Testis (tissue), 2 donors: ENCODE measurements at regions not wholly inside any gene's neighbourhood (a gene's known extent, or its start where the extent isn't known, plus 50 kb on each side); places are given as distances from the start of the nearest gene placed in this dataset.
"Not testable (repeated sequence)": the region's sequence is repeated elsewhere in the genome, so short reads cannot be mapped to it uniquely, and the experiment has no call there.

ENCODE experiments used
- DNase-seq: peaks from one replicate; pipeline ENCODE4 v3.0.0-alpha.2; 2019
- H3K27ac ChIP-seq, 2 donors: fragments of 200-600 bp; sonication (generic); one replicate each; pipeline ENCODE4 v1.5.1; 2019
- H3K27me3 ChIP-seq: fragments of 200-600 bp; sonication (generic); one replicate; pipeline ENCODE4 v1.5.1; 2019
- H3K36me3 ChIP-seq: fragments of 200-600 bp; sonication (generic); one replicate; pipeline ENCODE4 v1.5.1; 2017; ENCODE audit warnings: low read depth; ENCODE audit errors: missing control alignments
- H3K4me1 ChIP-seq: fragments of 200-600 bp; sonication (generic); one replicate; pipeline ENCODE4 v1.5.1; 2019
- H3K4me3 ChIP-seq, 2 donors: fragments of 200-600 bp; sonication (generic); one replicate each; pipeline ENCODE4 v1.5.1; 2017 to 2019
- H3K9me3 ChIP-seq: fragments of 200-600 bp; sonication (generic); one replicate; pipeline ENCODE4 v1.5.1; 2017
- CTCF ChIP-seq, 3 experiments: fragments of 450-650 bp in 2 of 3; fragments of 200-600 bp in 1 of 3; sonication (generic) in 1 of 3; IDR thresholded peaks; one replicate each; pipeline ENCODE4 v1.5.1; 2016 to 2019; ENCODE audit warnings: antibody characterized with exemption in 3 of 3, mild to moderate bottlenecking in 2 of 3, moderate library complexity in 1 of 3
- POLR2A ChIP-seq: fragments of 450-650 bp; IDR thresholded peaks from one replicate; pipeline ENCODE4 v1.6.1; 2017; ENCODE audit warnings: antibody characterized with exemption, mild to moderate bottlenecking, moderate library complexity
- WGBS, 2 donors: methylation state at CpG; one replicate each; pipeline ENCODE4 v1.1.5; 2018; 5-methylcytosine and 5-hydroxymethylcytosine counted together
- intact Hi-C: fragments of 100-400 bp; cut with DNase I; formaldehyde crosslinking; loops from one replicate; pipeline ENCODE4 v1.15.1; 2023; ENCODE audit warnings: low total_unique reads

GRCh38 chr18:1092228-1092627 is 187.6 kb downstream of the ADCYAP1 start:
- Histone ChIP-seq H3K36me3 (no peaks in the 10 kb centered on the region), H3K9me3 (no peaks in the 10 kb centered on the region), H3K4me3 (no peak overlapping the region), H3K4me1 (no peaks in the 10 kb centered on the region), H3K27ac (no peak overlapping the region), H3K27me3 (no peaks in the 10 kb centered on the region)
- DNase-seq: no peak
- intact Hi-C loops: no loop called here
- 62 to 72% methylated on average over 5 of the region's 5 CpGs for WGBS, 2 donors
- no peak for TF ChIP-seq CTCF (IDR thresholded peaks at IDR 0.05)

GRCh38 chr18:1094409-1094808 is 189.7 kb downstream of the ADCYAP1 start:
- Histone ChIP-seq H3K36me3 (no peaks in the 10 kb centered on the region), H3K27ac (no peak overlapping the region), H3K27me3 (no peaks in the 10 kb centered on the region), H3K4me3 (no peak overlapping the region), H3K4me1 (no peaks in the 10 kb centered on the region), H3K9me3 (no peaks in the 10 kb centered on the region)
- DNase-seq: no peak
- intact Hi-C loops: no loop called here
- TF ChIP-seq POLR2A (no peak), CTCF (IDR thresholded peaks at IDR 0.05) (no peak)
- WGBS, 2 donors: 84 to 89% methylated on average over 4 of the region's 4 CpGs

- H3K36me3 ChIP-seq, H3K27ac ChIP-seq, intact Hi-C loops, H3K4me1 ChIP-seq, H3K9me3 ChIP-seq, H3K27me3 ChIP-seq, DNase-seq: not testable (repeated sequence)
- WGBS, 2 donors: 57 to 87% methylated on average over 20 to 50 of the region's 51 CpGs
- peak overlapping the region; percentile 32 to 59 for H3K4me3 ChIP-seq
These were observed 193.5 kb downstream of the ADCYAP1 start for GRCh38 chr18:1097991-1098735.

- Histone ChIP-seq H3K4me1 (no peaks in the 10 kb centered on the region), H3K4me3 (no peak overlapping the region), H3K27ac (no peak overlapping the region), H3K9me3 (no peaks in the 10 kb centered on the region), H3K27me3 (no peaks in the 10 kb centered on the region), H3K36me3 (no peaks in the 10 kb centered on the region)
- TF ChIP-seq POLR2A: no peak
- intact Hi-C loops: no loop called here
- WGBS, 2 donors: 90 to 93% methylated on average over 2 of the region's 2 CpGs
- no peak for DNase-seq
These were observed 198.2 kb downstream of the ADCYAP1 start for GRCh38 chr18:1102848-1103247.

GRCh38 chr18:1103537-1103936 is 198.9 kb downstream of the ADCYAP1 start:
- Histone ChIP-seq H3K4me3 (no peak overlapping the region), H3K4me1 (no peaks in the 10 kb centered on the region), H3K27me3 (no peaks in the 10 kb centered on the region), H3K36me3 (no peaks in the 10 kb centered on the region), H3K27ac (no peak overlapping the region), H3K9me3 (no peaks in the 10 kb centered on the region)
- intact Hi-C loops: no loop called here
- WGBS, 2 donors: 73 to 78% methylated on average over 2 of the region's 2 CpGs
- TF ChIP-seq CTCF (IDR thresholded peaks at IDR 0.05) (no peak), POLR2A (no peak)
- DNase-seq: no peak
